ENCODE measurements at regions not wholly inside any gene's neighbourhood (a gene's known extent, or its start where the extent isn't known, plus 50 kb on each side); places are given as distances from the start of the nearest gene placed in this dataset.

- TF ChIP-seq CREB3L1 (IDR thresholded peaks at IDR 0.05; ENCODE audit: borderline replicate concordance, low read depth) (peak; percentile 28; the same call in 1 of the 2 replicates), TBL1XR1 (IDR thresholded peaks at IDR 0.05; ENCODE audit: low read length in 2 of 2) (peak; percentile 73 to 84; a peak in 3 of 4 replicates), ARID3B (CRISPR knock-in tag; IDR thresholded peaks at IDR 0.05; ENCODE audit: borderline replicate concordance) (peak; percentile 23; the same call in 1 of the 2 replicates), IRF2 (CRISPR knock-in tag; IDR thresholded peaks at IDR 0.05) (no peak), ZNF583 (CRISPR knock-in tag; IDR thresholded peaks at IDR 0.05) (peak; percentile 85; the same call in 1 of the 2 replicates), ZNF449 (CRISPR knock-in tag; IDR thresholded peaks at IDR 0.05) (peak; percentile 81), EZH2 (IDR thresholded peaks at IDR 0.05; ENCODE audit: borderline replicate concordance, low read depth, low read length) (no peak), ZNF511 (CRISPR knock-in tag; IDR thresholded peaks at IDR 0.05) (peak; percentile 52; the same call in 1 of the 2 replicates), NFE2 (IDR thresholded peaks at IDR 0.05; ENCODE audit: low read depth) (peak; percentile 77), SP2 (IDR thresholded peaks at IDR 0.05; ENCODE audit: extremely low read depth, low read depth, low read length, poor library complexity, severe bottlenecking) (no peak), USF1 (CRISPR knock-in tag; IDR thresholded peaks at IDR 0.05) (peak; percentile 83), TCF3 (CRISPR knock-in tag; IDR thresholded peaks at IDR 0.05) (peak; percentile 46; the same call in 1 of the 2 replicates), HDAC8 (tag; IDR thresholded peaks at IDR 0.05) (peak; percentile 87), SMARCC2 (IDR thresholded peaks at IDR 0.05; ENCODE audit: low read depth) (peak; percentile 56), ZBTB12 (CRISPR knock-in tag; IDR thresholded peaks at IDR 0.05) (peak; percentile 31; the same call in 1 of the 2 replicates), ZNF586 (CRISPR knock-in tag; conservative IDR thresholded peaks at IDR 0.05) (0 out of 2 replicates have a peak, but pooled peaks have one; percentile 64), TFE3 (CRISPR knock-in tag; IDR thresholded peaks at IDR 0.05) (peak; percentile 31)
Measured at GRCh38 chr14:34043627-34044372, 92.9 kb upstream of the EGLN3 start (continued).

Measured in K562 (cell line).